RKO (cell line): ENCODE measurements at regions not wholly inside any gene's neighbourhood (a gene's known extent, or its start where the extent isn't known, plus 50 kb on each side); places are given as distances from the start of the nearest gene placed in this dataset.
A peak's percentile ranks its signal among the peaks of the same experiment; 100 is the strongest.

ENCODE experiments used
- DNase-seq: peaks from one replicate; pipeline ENCODE4 v3.0.0-alpha.2; 2016; ENCODE audit warnings: low spot score

GRCh38 chr12:124458220-124458991, 109.0 kb downstream of the NCOR2 start:
- DNase-seq, result no peak

GRCh38 chr12:124457287-124458219, 109.9 kb downstream of the NCOR2 start:
- no peak for DNase-seq

- no peak for DNase-seq
Measured at GRCh38 chr12:124456652-124457152, 110.7 kb downstream of the NCOR2 start.

- DNase-seq, result no peak
Measured at GRCh38 chr12:124456133-124456651, 111.2 kb downstream of the NCOR2 start.

- DNase-seq, result no peak
Measured at GRCh38 chr12:124455336-124455735, 112.1 kb downstream of the NCOR2 start.

- no peak for DNase-seq
Measured at GRCh38 chr12:124454735-124455134, 112.7 kb downstream of the NCOR2 start.

GRCh38 chr12:124454352-124454725, 113.1 kb downstream of the NCOR2 start:
- no peak for DNase-seq

- peak; percentile 55 for DNase-seq
Measured at GRCh38 chr12:124453419-124454351, 113.7 kb downstream of the NCOR2 start.

- DNase-seq, result no peak
Measured at GRCh38 chr12:124452576-124453331, 114.7 kb downstream of the NCOR2 start.

- no peak for DNase-seq
Measured at GRCh38 chr12:124451637-124452243, 115.7 kb downstream of the NCOR2 start.

- DNase-seq, result no peak
Measured at GRCh38 chr12:124451016-124451415, 116.4 kb downstream of the NCOR2 start.

GRCh38 chr12:124450376-124450750, 117.0 kb downstream of the NCOR2 start:
- DNase-seq, result no peak

GRCh38 chr12:124449623-124450375, 117.6 kb downstream of the NCOR2 start:
- DNase-seq, result no peak

- no peak for DNase-seq
Measured at GRCh38 chr12:124448955-124449622, 118.3 kb downstream of the NCOR2 start.

- no peak for DNase-seq
Measured at GRCh38 chr12:124448241-124448954, 119.0 kb downstream of the NCOR2 start.

GRCh38 chr12:124446364-124446763, 121.0 kb downstream of the NCOR2 start:
- no peak for DNase-seq

- DNase-seq, result no peak
Measured at GRCh38 chr12:124445826-124446225, 121.6 kb downstream of the NCOR2 start.

GRCh38 chr12:124445121-124445718, 122.2 kb downstream of the NCOR2 start:
- DNase-seq, result no peak
